ENCODE measurements at regions not wholly inside any gene's neighbourhood (a gene's known extent, or its start where the extent isn't known, plus 50 kb on each side); places are given as distances from the start of the nearest gene placed in this dataset.

DNA sequence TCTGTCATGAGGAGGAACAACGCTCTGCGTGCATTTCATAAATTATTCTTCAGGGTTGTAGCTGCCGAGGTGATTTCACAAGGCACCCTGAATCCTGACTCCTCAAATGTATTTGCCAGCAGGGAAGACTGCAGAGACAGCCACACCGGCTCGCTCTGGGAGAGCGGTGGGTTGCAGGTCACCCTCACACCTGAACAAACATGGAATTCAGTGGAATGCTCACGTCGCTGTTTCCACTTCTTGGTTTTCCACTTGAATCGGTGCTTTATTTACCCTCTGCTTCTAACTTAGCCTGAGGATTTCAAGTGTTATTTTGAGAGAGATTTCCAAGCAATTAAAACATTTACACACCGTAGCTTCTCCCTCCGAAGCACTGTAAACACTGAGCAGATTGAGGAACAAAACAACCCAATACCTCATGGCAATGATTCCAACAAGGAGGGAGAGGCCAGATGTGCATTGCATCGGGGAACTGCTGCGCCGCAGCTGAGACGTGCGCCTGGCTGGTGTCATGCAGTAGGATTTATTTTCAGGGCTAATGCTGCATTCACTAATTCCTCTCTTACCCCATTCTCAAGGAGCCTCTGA lies 59.5 kb upstream of the GGTLC1 start:
- no peak for DNase-seq (ENCODE audit: low read depth)
- TF ChIP-seq, protein P1, sequence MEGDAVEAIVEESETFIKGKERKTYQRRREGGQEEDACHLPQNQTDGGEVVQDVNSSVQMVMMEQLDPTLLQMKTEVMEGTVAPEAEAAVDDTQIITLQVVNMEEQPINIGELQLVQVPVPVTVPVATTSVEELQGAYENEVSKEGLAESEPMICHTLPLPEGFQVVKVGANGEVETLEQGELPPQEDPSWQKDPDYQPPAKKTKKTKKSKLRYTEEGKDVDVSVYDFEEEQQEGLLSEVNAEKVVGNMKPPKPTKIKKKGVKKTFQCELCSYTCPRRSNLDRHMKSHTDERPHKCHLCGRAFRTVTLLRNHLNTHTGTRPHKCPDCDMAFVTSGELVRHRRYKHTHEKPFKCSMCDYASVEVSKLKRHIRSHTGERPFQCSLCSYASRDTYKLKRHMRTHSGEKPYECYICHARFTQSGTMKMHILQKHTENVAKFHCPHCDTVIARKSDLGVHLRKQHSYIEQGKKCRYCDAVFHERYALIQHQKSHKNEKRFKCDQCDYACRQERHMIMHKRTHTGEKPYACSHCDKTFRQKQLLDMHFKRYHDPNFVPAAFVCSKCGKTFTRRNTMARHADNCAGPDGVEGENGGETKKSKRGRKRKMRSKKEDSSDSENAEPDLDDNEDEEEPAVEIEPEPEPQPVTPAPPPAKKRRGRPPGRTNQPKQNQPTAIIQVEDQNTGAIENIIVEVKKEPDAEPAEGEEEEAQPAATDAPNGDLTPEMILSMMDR (IDR thresholded peaks at IDR 0.05; ENCODE audit: low read depth, low read length, missing control alignments): no peak
- no peak overlapping the region for H3K4me3 ChIP-seq (ENCODE audit: low read depth, low read length)

GRCh38 chr20:24046888-24047287 lies 58.3 kb upstream of the GGTLC1 start:
- TF ChIP-seq, protein P1 (IDR thresholded peaks at IDR 0.05; ENCODE audit: low read depth, low read length, missing control alignments): no peak
- no peak for DNase-seq (ENCODE audit: low read depth)
- H3K4me3 ChIP-seq (ENCODE audit: low read depth, low read length): no peak overlapping the region

- TF ChIP-seq, protein P1 (IDR thresholded peaks at IDR 0.05; ENCODE audit: low read depth, low read length, missing control alignments): no peak
Observed at GRCh38 chr20:24045621-24046318, 57.2 kb upstream of the GGTLC1 start.

GRCh38 chr20:24043294-24043693 lies 54.7 kb upstream of the GGTLC1 start:
- DNase-seq (ENCODE audit: low read depth): no peak
- H3K4me3 ChIP-seq (ENCODE audit: low read depth, low read length): no peak overlapping the region
- TF ChIP-seq, protein P1 (IDR thresholded peaks at IDR 0.05; ENCODE audit: low read depth, low read length, missing control alignments): no peak

More at GRCh38 chr20:24045621-24046318, 57.2 kb upstream of the GGTLC1 start:
- DNase-seq (ENCODE audit: low read depth): no peak
- no peak overlapping the region for H3K4me3 ChIP-seq (ENCODE audit: low read depth, low read length)

DNA sequence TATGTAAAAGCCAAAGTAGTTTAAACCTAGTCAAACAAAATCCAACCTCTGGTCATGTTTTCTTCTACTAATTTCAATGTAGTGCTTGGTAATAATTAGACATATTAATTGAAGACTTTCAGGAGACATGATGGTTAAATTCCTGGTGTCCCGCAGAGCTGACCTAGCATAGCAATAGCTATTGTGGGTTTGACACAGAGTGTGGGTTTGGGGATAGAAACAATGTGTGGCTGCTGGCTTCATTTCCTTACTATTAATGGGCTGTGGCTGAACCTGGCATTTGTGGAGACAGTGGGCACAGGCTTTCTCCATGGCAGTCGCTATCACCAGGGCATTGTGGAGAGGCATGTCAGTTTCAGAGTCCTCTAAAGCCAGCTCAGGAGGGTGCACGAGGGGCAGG lies 54.1 kb upstream of the GGTLC1 start:
- TF ChIP-seq, protein P1 (IDR thresholded peaks at IDR 0.05; ENCODE audit: low read depth, low read length, missing control alignments): no peak
- H3K4me3 ChIP-seq (ENCODE audit: low read depth, low read length): no peak overlapping the region
- DNase-seq (ENCODE audit: low read depth): no peak

DNA sequence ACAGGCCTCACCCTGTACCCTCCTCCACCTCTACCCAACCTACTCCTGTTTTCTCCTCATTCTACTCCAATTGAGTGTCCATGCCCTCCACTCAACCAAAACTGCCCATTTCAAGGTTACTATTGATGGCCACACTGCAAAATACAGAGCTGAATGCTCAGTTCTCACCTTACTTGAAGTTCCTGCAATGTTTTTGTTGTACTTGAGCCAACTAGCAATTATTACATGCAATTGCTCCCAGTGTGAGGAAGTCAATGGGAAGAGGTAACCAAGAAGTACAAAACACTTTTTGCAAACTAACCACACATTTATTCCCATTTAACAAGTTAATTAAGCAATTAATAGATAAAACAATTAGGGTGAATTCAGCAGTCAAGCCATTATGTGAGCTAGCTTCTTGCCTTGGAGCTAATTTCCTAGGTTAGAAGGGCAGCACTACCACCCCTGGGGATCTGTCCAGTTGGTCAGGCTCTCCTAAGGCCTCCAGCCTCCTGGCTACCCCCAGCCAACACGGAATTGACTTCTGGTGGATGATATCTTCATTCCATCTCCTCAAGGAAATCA lies 52.4 kb upstream of the GGTLC1 start:
- DNase-seq (ENCODE audit: low read depth): no peak
- TF ChIP-seq, protein P1 (IDR thresholded peaks at IDR 0.05; ENCODE audit: low read depth, low read length, missing control alignments): no peak
- H3K4me3 ChIP-seq (ENCODE audit: low read depth, low read length): no peak overlapping the region

Measured in GM12864 (cell line).